ENCODE measurements at regions not wholly inside any gene's neighbourhood (a gene's known extent, or its start where the extent isn't known, plus 50 kb on each side); places are given as distances from the start of the nearest gene placed in this dataset.

GRCh38 chr3:179503152-179503551 lies 51.9 kb upstream of the GNB4 start:
- BruUV-seq (replicated peaks): no TSS peak
- H3K36me3 ChIP-seq (ENCODE audit: control insufficient read depth, insufficient read depth, low read length): no peaks in the 10 kb centered on the region
- no peak overlapping the region for H3K4ac ChIP-seq (ENCODE audit: low read depth, low read length)
- H3K9ac ChIP-seq (ENCODE audit: low read depth, low read length): no peak overlapping the region
- no peak overlapping the region for H3K4me3 ChIP-seq (ENCODE audit: insufficient read depth, low read depth, low read length)
- dilution Hi-C loops (cut with HindIII; ENCODE audit: low sequenced_read_pairs, unreplicated experiment) (no loop called here), intact Hi-C loops (cut with micrococcal nuclease) (no loop called here), in situ Hi-C loops (cut with MboI; ENCODE audit: low sequenced_read_pairs) (no loop called here)
- no peak overlapping the region for H2BK15ac ChIP-seq (ENCODE audit: low read depth, low read length)
- H4K5ac ChIP-seq (ENCODE audit: low read depth, low read length): no peak overlapping the region
- H4K91ac ChIP-seq (ENCODE audit: insufficient read depth, low read depth, low read length): no peak overlapping the region
- DNase-seq (no peak), ATAC-seq (ENCODE audit: low read depth) (no peak)
- no peaks in the 10 kb centered on the region for H3K4me1 ChIP-seq (ENCODE audit: control insufficient read depth, insufficient read depth, low read length)
- H3K18ac ChIP-seq (ENCODE audit: low read depth, low read length): no peak overlapping the region
- no peak overlapping the region for H2AFZ ChIP-seq (replicated peaks; ENCODE audit: low read length, poor library complexity)
- no peak overlapping the region for H3K14ac ChIP-seq (replicated peaks; ENCODE audit: low read depth, low read length)
- ChIA-PET POLR2A (ENCODE audit: unreplicated experiment) (no interaction called here), CTCF (no interaction called here)
- no CpG with 5 or more reads among the region's 3 CpGs for WGBS, 2 experiments (ENCODE audit: extremely low coverage in 2 of 2, insufficient read length in 1 of 2)
- no peak overlapping the region for H2BK5ac ChIP-seq (ENCODE audit: low read depth, low read length, poor library complexity, severe bottlenecking)
- no peak overlapping the region for H3K4me2 ChIP-seq (ENCODE audit: low read depth, low read length)
- no peak overlapping the region for H2BK120ac ChIP-seq (ENCODE audit: low read depth, low read length)
- no peak overlapping the region for H4K8ac ChIP-seq (ENCODE audit: low read depth in 2 of 2, low read length in 2 of 2)
- no peak overlapping the region for H3K23ac ChIP-seq (ENCODE audit: low read depth, low read length)
- no peaks in the 10 kb centered on the region for H3K9me1 ChIP-seq (ENCODE audit: insufficient read depth, low read length)
- no peak overlapping the region for H3K56ac ChIP-seq (ENCODE audit: extremely low read depth, insufficient read depth, low read length)
- H3K27ac ChIP-seq (ENCODE audit: insufficient read depth, low read length): no peak overlapping the region
- TF ChIP-seq MAFK (IDR thresholded peaks at IDR 0.05; ENCODE audit: low read depth, low read length): peak; percentile 74
- no peak for TF ChIP-seq FOS (IDR thresholded peaks at IDR 0.05; ENCODE audit: low read depth, low read length)
- TF ChIP-seq, protein P1, sequence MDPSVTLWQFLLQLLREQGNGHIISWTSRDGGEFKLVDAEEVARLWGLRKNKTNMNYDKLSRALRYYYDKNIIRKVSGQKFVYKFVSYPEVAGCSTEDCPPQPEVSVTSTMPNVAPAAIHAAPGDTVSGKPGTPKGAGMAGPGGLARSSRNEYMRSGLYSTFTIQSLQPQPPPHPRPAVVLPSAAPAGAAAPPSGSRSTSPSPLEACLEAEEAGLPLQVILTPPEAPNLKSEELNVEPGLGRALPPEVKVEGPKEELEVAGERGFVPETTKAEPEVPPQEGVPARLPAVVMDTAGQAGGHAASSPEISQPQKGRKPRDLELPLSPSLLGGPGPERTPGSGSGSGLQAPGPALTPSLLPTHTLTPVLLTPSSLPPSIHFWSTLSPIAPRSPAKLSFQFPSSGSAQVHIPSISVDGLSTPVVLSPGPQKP (IDR thresholded peaks at IDR 0.05; ENCODE audit: borderline replicate concordance, low read depth, low read length): no peak
- no peak for TF ChIP-seq CEBPB (IDR thresholded peaks at IDR 0.05; ENCODE audit: low read depth, low read length)
- TF ChIP-seq NFE2L2 (IDR thresholded peaks at IDR 0.05; ENCODE audit: low read depth, low read length): no peak
- no peak for TF ChIP-seq RAD21 (IDR thresholded peaks at IDR 0.05; ENCODE audit: low read length)
- TF ChIP-seq BHLHE40 (IDR thresholded peaks at IDR 0.05; ENCODE audit: low read depth, low read length): no peak
- no peaks in the 10 kb centered on the region for H4K20me1 ChIP-seq (ENCODE audit: insufficient read depth, low read length)
- peaks cover 6% of the 10 kb centered on the region for H3K27me3 ChIP-seq (ENCODE audit: control insufficient read depth, insufficient read depth, low read length)
- H3K9me3 ChIP-seq (ENCODE audit: control insufficient read depth, insufficient read depth, low read length): no peaks in the 10 kb centered on the region
- no peak overlapping the region for H2BK20ac ChIP-seq (ENCODE audit: low read depth, low read length)
- no peaks in the 10 kb centered on the region for H3K79me1 ChIP-seq (ENCODE audit: low read depth in 1 of 2, low read length in 2 of 2)
- no peak overlapping the region for H2AK5ac ChIP-seq (ENCODE audit: low read depth, low read length)
- no peak overlapping the region for H2AK9ac ChIP-seq (replicated peaks; ENCODE audit: low read depth, low read length, poor library complexity)
